Fibroblast of skin of scalp (primary cell): ENCODE measurements at regions not wholly inside any gene's neighbourhood (a gene's known extent, or its start where the extent isn't known, plus 50 kb on each side); places are given as distances from the start of the nearest gene placed in this dataset.
A peak's percentile ranks its signal among the peaks of the same experiment; 100 is the strongest.
"Not testable (repeated sequence)": the region's sequence is repeated elsewhere in the genome, so short reads cannot be mapped to it uniquely, and the experiment has no call there.

Source experiments
- DNase-seq: peaks from one replicate; pipeline ENCODE4 v3.0.0-alpha.2; 2013

DNA sequence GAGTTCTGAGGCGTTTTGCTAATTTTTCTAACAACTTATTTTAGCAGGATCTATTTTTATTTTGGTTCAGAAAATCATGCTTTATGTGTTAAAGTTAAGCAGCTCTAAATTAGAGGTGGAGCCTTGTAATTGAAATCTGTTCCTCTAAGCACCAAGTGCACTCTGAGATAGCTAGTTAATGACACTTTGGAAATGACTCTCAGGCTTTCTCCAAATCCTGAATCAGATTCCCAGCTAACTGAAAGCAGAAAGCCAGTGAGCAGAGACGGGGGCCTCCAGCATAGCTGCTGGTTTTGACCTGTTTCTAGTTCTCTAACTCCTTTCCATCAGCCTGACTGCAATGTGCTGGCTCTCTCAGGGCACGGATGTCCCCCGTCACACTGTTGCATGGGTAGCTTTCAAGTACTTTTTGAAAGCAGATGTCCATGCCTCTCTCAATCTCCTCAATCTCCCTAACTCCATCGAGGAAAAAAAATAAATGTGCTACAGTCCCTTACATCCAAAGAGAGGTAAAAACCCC, 326.5 kb downstream of the SATB2 start:
- DNase-seq = no peak

- no peak for DNase-seq
These were observed 327.2 kb downstream of the SATB2 start for GRCh38 chr2:199130501-199130900.

DNA sequence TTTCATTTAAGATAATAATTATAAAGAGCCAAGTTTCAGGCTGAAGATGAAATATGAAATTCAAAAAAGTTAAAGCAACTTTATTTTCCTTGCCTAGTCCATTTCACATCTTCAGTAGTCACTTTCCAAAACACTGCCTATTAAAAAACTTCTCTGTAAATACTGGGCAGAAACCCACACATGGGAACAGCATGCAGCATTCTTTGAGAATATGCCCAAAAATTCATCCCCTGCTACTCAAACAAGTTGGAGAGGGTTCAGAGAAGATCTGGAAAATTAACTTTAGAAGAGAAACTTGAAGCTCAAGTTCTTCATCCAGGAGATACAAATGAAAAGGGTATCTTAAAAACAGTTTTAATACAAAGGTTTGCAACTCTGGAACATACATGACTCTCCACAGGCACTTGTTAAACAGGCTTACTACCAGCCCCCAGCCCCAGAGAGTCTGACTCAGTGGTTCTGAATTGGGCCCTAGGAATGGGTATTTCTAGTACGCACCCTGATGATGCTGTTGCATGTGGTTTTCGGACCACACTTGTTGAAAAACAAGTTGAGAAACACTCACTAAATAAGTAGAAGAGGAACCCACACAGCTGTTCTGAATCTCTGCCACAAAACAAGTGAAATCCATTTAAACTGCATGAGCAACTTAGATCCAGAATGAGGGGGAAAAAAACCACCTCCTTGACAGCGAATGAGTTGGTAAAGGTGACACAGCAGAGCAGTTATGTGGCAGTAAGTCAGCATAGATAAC, 329.1 kb downstream of the SATB2 start:
- DNase-seq = no peak

DNA sequence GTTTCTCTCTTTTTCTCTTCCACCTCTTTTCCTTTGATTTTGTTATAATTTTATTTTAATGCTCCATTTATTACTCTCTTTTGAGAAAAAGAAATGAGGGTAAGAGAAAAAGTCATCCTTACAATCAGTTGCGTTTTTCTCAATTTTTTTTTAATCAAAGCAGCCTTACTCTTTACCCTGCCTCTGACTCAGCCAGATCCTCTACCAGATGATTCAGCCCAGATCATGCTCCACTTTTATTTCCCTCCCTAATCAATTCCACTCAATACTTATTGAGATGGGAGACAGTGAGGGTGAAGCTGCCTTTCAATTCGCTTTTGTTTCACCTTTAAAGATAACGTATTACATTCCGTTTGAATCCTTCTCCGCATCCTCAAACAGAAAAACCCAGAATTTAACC, 337.9 kb downstream of the SATB2 start:
- DNase-seq = no peak

DNA sequence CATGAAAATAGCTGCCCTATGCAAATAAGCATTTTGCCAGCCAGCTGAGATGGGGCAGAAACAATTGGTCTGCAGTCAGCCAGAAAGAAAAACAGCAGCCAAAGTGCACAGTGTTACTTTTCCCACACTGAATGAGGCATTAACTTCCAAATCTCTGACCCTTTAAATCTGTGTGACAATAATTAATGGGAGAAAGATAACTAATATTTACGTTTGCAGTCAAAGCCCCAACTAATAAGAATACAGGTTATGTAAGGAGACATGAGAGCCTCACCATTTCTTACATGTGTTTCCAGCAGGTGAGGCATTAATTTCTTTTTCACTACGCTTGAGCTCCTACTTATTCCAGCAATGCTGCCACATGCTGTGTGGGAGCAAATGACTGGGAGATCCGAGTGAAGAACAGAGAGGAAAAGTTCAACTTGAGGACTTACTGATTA, 339.0 kb downstream of the SATB2 start:
- DNase-seq = no peak

GRCh38 chr2:199115169-199115568, 342.6 kb downstream of the SATB2 start:
- no peak for DNase-seq

DNA sequence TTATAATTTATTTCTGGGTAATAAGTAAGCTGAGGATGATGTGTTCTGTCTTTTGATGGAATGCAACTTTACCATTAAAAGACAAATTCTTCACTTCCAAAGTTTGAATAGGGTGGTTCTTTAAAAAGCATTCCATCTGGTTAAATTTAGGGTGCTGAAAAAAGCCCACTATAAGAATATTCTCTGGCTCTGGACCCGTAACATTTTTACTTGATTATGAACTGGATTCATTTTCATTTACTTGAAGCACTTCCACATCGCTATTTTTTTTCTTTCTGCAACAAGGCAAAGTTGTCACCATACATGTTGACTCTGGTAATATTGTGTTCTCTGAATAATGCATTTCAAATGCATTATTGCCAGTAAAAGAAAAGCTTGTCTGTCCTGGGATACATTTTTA, 344.6 kb downstream of the SATB2 start:
- DNase-seq = no peak

DNA sequence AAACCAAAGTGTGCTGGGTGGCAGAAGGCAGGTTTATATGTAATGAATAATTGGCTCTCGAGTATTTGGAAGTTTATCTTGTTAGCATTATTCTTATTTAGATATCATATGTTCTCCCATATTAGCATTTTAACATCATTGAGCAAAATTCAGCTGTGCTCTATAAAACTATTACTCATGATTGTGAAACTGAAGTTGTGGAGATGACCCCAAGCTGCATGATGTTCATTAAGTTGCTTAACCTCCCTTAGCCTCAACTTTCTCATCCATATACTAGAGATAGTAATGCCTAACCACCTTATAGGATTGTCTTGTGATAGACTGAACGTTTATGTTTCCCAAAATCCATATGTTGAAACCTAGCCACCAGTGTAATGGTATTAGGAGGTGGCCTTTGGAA, 346.3 kb downstream of the SATB2 start:
- DNase-seq = no peak

DNA sequence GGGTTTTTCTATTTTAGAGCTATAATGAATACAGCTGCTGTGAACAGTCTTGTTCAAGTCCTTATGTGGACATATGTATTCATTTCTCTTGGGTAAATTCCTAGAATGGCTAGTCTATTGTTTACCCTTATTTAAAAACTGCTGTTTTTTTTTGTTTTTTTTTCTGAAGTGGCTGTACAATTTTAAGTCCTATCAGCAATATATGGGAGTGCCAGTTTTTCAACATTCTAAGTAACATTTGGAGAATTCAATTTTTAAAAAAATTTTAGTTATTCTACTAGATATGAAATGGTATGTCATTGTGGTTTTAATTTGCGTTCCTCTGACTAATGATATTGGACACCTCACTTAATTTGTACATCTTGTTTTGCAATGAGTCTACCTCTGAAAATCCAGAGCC, 349.7 kb downstream of the SATB2 start:
- no peak for DNase-seq

DNA sequence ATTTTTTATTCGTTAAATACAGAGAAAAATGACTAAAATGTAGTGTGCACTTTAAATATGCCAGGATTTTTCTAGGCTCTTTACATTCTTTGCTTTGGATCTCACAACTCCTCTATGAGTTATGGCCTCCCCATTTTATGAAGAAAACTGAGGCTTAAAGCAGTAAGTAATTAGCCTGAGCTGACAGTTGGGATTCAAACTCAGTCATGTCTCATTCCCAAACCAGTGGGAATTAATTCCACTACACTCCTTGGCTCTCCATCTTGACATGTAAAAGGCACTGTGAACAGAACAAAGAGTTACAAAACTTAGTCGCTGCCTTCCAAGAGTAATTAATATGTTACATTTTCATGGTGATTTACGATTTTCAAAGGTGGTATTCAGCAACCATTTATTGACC, 351.9 kb downstream of the SATB2 start:
- no peak for DNase-seq

DNA sequence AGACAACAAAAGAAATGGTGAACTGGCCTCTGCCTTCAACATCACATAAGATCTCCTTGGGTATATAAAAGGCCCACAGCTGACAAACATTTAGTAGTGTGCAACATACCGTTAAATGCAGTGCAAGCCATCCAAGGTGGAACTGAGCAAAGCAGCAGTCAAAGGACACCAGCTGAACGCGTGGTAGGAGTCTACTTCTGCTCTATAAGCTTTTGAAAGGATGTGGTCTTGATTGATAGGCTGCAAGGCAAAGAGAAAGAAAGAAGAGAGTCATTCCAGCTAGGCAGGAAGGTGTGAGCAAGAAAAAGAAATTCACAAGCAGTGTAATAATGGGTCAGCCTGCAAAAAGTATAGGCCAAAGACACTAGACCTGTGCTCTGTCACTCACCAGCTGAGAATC, 356.3 kb downstream of the SATB2 start:
- DNase-seq = no peak

GRCh38 chr2:199100326-199101110, 357.2 kb downstream of the SATB2 start:
- DNase-seq = peak; percentile 54

DNA sequence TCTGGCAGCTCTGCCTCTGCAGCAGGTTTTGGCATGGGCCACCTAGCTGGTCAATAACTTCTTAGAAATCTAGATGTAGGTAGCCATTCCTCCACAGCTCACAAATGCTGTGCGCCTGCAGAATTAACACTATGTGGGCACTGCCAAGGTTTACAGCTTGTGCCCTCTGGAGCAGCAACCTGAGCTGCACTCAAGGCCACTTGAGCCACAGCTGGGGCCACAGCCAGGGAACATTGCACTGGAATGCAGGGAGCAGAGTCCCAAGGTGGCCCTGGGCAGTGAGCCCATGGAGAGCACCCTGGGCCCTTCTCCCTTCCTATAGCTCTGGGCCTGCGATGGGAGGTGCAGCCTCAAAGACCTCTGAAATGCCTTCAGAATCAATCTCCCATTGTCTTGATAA, 365.3 kb downstream of the SATB2 start:
- no peak for DNase-seq

DNA sequence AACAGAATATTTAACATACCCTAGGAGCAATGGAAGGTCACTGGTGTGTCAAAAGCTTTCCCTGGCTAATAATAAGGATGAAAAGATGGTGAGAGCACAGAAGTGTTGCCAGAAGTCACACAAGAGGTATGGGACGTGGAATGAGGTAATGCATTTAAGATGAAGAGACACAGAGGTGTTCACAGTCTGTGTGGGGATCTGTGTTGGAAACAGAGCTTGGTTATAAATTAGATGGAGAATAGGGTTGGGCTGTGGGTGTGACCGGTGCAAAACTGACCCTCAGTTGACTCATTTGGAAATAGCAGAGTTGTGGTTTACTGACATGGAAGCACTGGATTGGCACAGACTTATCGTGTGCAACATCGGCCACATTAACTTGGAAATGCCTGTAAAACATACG, 372.5 kb downstream of the SATB2 start:
- DNase-seq = no peak

- no peak for DNase-seq
These were observed 387.3 kb downstream of the SATB2 start for GRCh38 chr2:199070322-199070949.

DNA sequence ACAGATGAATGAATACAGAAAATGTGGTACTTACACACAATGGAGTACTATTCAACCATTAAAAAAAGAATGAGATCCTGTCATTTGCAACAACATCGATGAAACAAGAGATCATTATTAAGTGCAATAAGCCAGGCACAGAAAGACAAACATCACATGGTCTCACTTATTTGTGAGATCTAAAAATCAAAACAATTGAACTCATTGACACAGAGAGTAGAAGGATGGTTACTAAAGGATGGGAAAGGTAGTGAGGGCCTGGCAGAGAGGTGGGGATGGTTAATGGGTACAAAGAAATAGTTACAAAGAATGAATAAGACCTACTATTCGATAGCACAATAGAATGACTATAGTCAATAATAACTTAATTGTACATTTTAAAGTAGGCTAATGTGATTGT, 393.5 kb downstream of the SATB2 start:
- DNase-seq = no peak

DNA sequence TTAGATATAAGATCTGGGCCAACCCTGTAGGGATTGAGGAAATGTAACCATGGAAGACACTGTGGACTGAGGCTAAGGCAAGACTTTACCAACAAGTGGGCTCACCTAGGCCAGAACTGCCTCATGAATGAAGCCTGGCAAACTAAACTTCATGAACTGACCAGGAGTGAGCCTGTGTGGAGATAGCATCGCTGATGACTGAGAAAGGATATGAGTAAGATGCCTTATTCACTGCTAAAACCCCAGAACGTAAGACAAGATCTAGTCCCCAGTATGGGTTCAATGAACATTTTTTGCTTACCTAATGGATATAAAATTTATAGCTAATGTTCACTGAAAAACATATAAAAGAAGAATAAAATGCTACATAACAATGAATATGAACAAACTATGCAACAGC, 399.8 kb downstream of the SATB2 start:
- DNase-seq = no peak

GRCh38 chr2:199055336-199055735, 402.4 kb downstream of the SATB2 start:
- no peak for DNase-seq

DNA sequence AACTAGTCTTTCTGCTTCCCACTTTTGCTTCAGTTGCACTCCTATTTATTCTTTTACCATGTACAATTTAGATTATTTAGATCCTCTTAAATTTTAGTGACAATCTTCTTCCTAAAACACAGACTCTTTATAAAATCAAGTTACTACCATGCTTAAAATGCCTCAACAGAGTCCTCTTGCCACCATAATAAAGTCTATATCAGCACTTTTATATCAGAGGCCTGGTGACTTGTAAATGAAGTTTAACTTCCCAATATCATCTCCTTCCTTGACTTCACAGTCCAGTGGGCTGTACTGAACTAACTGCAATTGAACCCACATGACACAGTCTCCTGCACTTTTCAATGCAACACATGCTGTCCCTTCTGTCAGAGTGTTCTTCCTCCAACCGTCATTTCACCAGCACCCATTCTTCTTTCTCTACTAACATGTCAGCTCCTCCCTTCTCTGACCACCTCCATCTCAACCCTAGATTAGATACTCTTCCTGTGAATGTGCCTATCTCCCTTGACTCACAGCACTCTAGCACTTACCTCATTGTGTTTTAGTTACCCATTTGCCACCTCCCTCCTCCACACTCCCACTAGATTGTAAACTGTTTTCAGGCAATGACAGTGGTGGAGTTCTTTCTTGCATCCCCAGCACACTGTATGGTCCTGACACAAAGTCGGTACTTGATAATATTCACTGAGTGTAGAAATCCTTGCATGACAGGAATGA, 414.9 kb downstream of the SATB2 start:
- DNase-seq = no peak

- no peak for DNase-seq
These were observed 417.2 kb downstream of the SATB2 start for GRCh38 chr2:199040522-199040921.

- not testable (repeated sequence) for DNase-seq
These were observed 424.0 kb downstream of the SATB2 start for GRCh38 chr2:199033761-199034160.

GRCh38 chr2:199025146-199025545, 432.6 kb downstream of the SATB2 start:
- no peak for DNase-seq

DNA sequence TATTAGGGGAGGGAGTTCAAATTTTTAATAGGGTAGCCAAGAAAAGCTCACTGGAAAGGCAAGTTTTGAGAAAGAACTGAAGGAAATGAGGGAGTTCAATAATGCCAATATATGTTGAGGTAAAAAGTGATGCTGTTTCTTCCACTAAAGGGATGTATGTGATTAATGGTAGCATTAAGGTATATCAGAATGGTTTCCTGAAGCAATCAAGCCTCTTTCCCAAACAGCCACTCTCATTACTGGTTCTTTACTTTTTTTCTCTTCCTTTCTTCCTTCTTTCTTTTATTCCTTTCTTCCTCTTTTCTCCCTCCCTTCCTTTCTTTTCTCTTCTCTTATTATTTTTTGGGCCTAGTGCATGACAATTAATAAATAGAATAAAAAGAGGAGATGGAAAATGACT, 433.5 kb downstream of the SATB2 start:
- DNase-seq = no peak
